Bronchial epithelial cell (primary cell): ENCODE measurements at regions not wholly inside any gene's neighbourhood (a gene's known extent, or its start where the extent isn't known, plus 50 kb on each side); places are given as distances from the start of the nearest gene placed in this dataset.

ENCODE experiments used
- DNase-seq: peaks from one replicate; pipeline ENCODE4 v3.0.0-alpha.2; 2010; ENCODE audit warnings: low read depth
- FAIRE-seq: peaks from 2 replicates; lab custom pipeline; 2011; peaks lifted over from hg19 to GRCh38; lab: Jason Lieb, UNC
- H3K27me3 ChIP-seq: 2 replicates; pipeline ENCODE4 v1.5.1; 2011; ENCODE audit warnings: low read length; ENCODE audit not compliant: control insufficient read depth, insufficient read depth
- H3K36me3 ChIP-seq: 2 replicates; pipeline ENCODE4 v1.5.1; 2011; ENCODE audit warnings: low read length; ENCODE audit not compliant: control insufficient read depth, insufficient read depth
- H3K4me3 ChIP-seq: 2 replicates; pipeline ENCODE4 v1.5.1; 2011; ENCODE audit warnings: mild to moderate bottlenecking, low read depth, low read length, control low read depth
- CTCF ChIP-seq: IDR thresholded peaks from 2 replicates; pipeline ENCODE4 v1.5.1; 2011; ENCODE audit warnings: mild to moderate bottlenecking, moderate library complexity, low read length, control low read depth, inconsistent platforms; ENCODE audit not compliant: insufficient read depth, severe bottlenecking

- TF ChIP-seq CTCF = no peak
Measured at GRCh38 chr1:88186911-88187310, 497.2 kb upstream of the PKN2 start.

GRCh38 chr1:88188038-88188437 lies 496.0 kb upstream of the PKN2 start:
- Histone ChIP-seq H3K27me3 (no peaks in the 10 kb centered on the region), H3K4me3 (no peak overlapping the region), H3K36me3 (no peaks in the 10 kb centered on the region)
- no peak for TF ChIP-seq CTCF
- FAIRE-seq (no peak), DNase-seq (peak; percentile 32)

More at GRCh38 chr1:88186911-88187310, 497.2 kb upstream of the PKN2 start:
- DNase-seq (no peak), FAIRE-seq (no peak)
- H3K27me3 ChIP-seq = no peaks in the 10 kb centered on the region
- H3K36me3 ChIP-seq = no peaks in the 10 kb centered on the region
- H3K4me3 ChIP-seq = no peak overlapping the region

- no peak for TF ChIP-seq CTCF
- DNase-seq (peak; percentile 12), FAIRE-seq (no peak)
- Histone ChIP-seq H3K27me3 (no peaks in the 10 kb centered on the region), H3K36me3 (no peaks in the 10 kb centered on the region), H3K4me3 (no peak overlapping the region)
Measured at GRCh38 chr1:88189525-88189924, 494.5 kb upstream of the PKN2 start.

GRCh38 chr1:88191917-88192316 lies 492.2 kb upstream of the PKN2 start:
- TF ChIP-seq CTCF = no peak
- Histone ChIP-seq H3K4me3 (no peak overlapping the region), H3K36me3 (no peaks in the 10 kb centered on the region), H3K27me3 (no peaks in the 10 kb centered on the region)
- DNase-seq (no peak), FAIRE-seq (no peak)

GRCh38 chr1:88194542-88194941 lies 489.5 kb upstream of the PKN2 start:
- H3K36me3 ChIP-seq = no peaks in the 10 kb centered on the region
- no peaks in the 10 kb centered on the region for H3K27me3 ChIP-seq
- no peak for DNase-seq
- no peak for FAIRE-seq
- TF ChIP-seq CTCF = no peak
- H3K4me3 ChIP-seq = no peak overlapping the region

- TF ChIP-seq CTCF = no peak
- H3K36me3 ChIP-seq = no peaks in the 10 kb centered on the region
- H3K27me3 ChIP-seq = no peaks in the 10 kb centered on the region
- H3K4me3 ChIP-seq = no peak overlapping the region
- DNase-seq (no peak), FAIRE-seq (no peak)
Measured at GRCh38 chr1:88200545-88200944, 483.5 kb upstream of the PKN2 start.
